C4-2B (cell line): ENCODE measurements at regions not wholly inside any gene's neighbourhood (a gene's known extent, or its start where the extent isn't known, plus 50 kb on each side); places are given as distances from the start of the nearest gene placed in this dataset.

Experiments used
- ZFX ChIP-seq: fragments of 450-650 bp; IDR thresholded peaks from 2 replicates; pipeline ENCODE4 v1.6.1; 2017
- TF ChIP-seq, protein P1 (sequence below): fragments of 450-650 bp; conservative IDR thresholded peaks from 2 replicates; pipeline ENCODE4 v1.5.1; 2017; ENCODE audit warnings: mild to moderate bottlenecking

DNA sequence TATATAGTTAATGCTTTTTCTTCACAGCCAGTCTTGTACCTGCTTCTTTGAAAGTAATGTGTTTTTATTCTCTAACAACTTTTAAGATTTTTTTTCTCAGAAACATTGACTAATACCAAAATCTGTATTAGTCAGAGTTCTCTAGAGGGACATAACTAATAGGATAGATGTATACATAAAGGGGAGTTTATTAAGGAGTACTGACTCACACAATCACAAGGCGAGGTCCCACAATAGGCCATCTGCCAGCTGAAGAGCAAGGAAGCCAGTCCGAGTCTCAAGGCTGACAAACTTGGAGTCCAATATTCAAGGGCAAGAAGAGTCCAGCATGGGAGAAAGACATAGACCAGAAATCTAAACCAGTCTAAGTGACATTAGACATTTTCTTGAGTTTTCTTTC is 140.0 kb downstream of the RAB38 start:
- TF ChIP-seq, protein P1, sequence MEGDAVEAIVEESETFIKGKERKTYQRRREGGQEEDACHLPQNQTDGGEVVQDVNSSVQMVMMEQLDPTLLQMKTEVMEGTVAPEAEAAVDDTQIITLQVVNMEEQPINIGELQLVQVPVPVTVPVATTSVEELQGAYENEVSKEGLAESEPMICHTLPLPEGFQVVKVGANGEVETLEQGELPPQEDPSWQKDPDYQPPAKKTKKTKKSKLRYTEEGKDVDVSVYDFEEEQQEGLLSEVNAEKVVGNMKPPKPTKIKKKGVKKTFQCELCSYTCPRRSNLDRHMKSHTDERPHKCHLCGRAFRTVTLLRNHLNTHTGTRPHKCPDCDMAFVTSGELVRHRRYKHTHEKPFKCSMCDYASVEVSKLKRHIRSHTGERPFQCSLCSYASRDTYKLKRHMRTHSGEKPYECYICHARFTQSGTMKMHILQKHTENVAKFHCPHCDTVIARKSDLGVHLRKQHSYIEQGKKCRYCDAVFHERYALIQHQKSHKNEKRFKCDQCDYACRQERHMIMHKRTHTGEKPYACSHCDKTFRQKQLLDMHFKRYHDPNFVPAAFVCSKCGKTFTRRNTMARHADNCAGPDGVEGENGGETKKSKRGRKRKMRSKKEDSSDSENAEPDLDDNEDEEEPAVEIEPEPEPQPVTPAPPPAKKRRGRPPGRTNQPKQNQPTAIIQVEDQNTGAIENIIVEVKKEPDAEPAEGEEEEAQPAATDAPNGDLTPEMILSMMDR = no peak
- no peak for TF ChIP-seq ZFX
